Eye (tissue), 1 donor: ENCODE measurements at regions not wholly inside any gene's neighbourhood (a gene's known extent, or its start where the extent isn't known, plus 50 kb on each side); places are given as distances from the start of the nearest gene placed in this dataset.
"Not testable (repeated sequence)": the region's sequence is repeated elsewhere in the genome, so short reads cannot be mapped to it uniquely, and the experiment has no call there.

Source experiments
- DNase-seq: peaks from one replicate; pipeline ENCODE4 v3.0.0-alpha.2; 2015

- no peak for DNase-seq
These were observed 239.2 kb upstream of the FZD8 start for GRCh38 chr10:35881320-35881719.

GRCh38 chr10:35876248-35876647 is 234.2 kb upstream of the FZD8 start:
- no peak for DNase-seq

GRCh38 chr10:35875016-35875676 is 233.1 kb upstream of the FZD8 start:
- DNase-seq = peak; percentile 57

GRCh38 chr10:35874311-35875015 is 232.4 kb upstream of the FZD8 start:
- DNase-seq = peak; percentile 68

- peak; percentile 35 for DNase-seq
These were observed 230.6 kb upstream of the FZD8 start for GRCh38 chr10:35872671-35873070.

- DNase-seq = no peak
These were observed 228.7 kb upstream of the FZD8 start for GRCh38 chr10:35870665-35871310.

- not testable (repeated sequence) for DNase-seq
These were observed 216.7 kb upstream of the FZD8 start for GRCh38 chr10:35858676-35859283.

- no peak for DNase-seq
These were observed 215.8 kb upstream of the FZD8 start for GRCh38 chr10:35857860-35858259.

GRCh38 chr10:35855155-35855947 is 213.3 kb upstream of the FZD8 start:
- no peak for DNase-seq

GRCh38 chr10:35854661-35855060 is 212.6 kb upstream of the FZD8 start:
- DNase-seq = no peak

GRCh38 chr10:35852721-35853120 is 210.6 kb upstream of the FZD8 start:
- DNase-seq = no peak

GRCh38 chr10:35848412-35848811 is 206.3 kb upstream of the FZD8 start:
- DNase-seq = no peak

- DNase-seq = no peak
These were observed 202.6 kb upstream of the FZD8 start for GRCh38 chr10:35844686-35845085.

- no peak for DNase-seq
These were observed 201.6 kb upstream of the FZD8 start for GRCh38 chr10:35843524-35844181.

GRCh38 chr10:35838054-35838453 is 196.0 kb upstream of the FZD8 start:
- no peak for DNase-seq

- DNase-seq = no peak
These were observed 193.4 kb upstream of the FZD8 start for GRCh38 chr10:35835545-35835944.

- DNase-seq = peak; percentile 78
These were observed 192.9 kb upstream of the FZD8 start for GRCh38 chr10:35834877-35835494.

GRCh38 chr10:35827783-35828182 is 185.7 kb upstream of the FZD8 start:
- DNase-seq = no peak

- no peak for DNase-seq
These were observed 182.6 kb upstream of the FZD8 start for GRCh38 chr10:35824704-35825103.

GRCh38 chr10:35822316-35822715 is 180.2 kb upstream of the FZD8 start:
- DNase-seq = peak; percentile 72

GRCh38 chr10:35821339-35821911 is 179.3 kb upstream of the FZD8 start:
- peak; percentile 49 for DNase-seq
